GM19468 (cell line): ENCODE measurements at regions not wholly inside any gene's neighbourhood (a gene's known extent, or its start where the extent isn't known, plus 50 kb on each side); places are given as distances from the start of the nearest gene placed in this dataset.
"Not testable (repeated sequence)": the region's sequence is repeated elsewhere in the genome, so short reads cannot be mapped to it uniquely, and the experiment has no call there.

Source experiments
- ATAC-seq: cut with Tn5 transposase; IDR thresholded peaks from one replicate; pipeline ENCODE4 v1.9.1; 2021; ENCODE audit warnings: mild to moderate bottlenecking, moderate library complexity, moderate number of reproducible peaks; ENCODE audit not compliant: unreplicated experiment; ENCODE audit errors: extremely low read depth

DNA sequence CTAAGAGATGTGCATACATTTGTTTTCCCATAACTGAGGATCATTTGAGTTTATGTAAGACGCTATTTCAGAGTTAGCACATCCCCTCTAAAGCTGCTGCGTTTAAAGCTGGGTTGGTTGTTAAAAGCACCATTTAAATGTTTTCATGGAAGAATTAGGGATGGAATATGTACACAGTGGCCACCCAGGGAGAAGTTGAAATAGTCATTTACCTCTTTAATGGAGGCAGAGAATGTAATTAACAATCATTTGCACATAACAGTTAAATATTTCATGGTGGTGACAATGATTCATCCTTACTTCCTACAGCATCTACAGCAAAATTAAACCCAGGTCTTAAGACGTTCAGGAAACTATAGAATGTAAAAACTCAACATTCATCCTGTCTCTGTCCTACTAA lies 100.3 kb downstream of the KIF4B start:
- no peak for ATAC-seq

DNA sequence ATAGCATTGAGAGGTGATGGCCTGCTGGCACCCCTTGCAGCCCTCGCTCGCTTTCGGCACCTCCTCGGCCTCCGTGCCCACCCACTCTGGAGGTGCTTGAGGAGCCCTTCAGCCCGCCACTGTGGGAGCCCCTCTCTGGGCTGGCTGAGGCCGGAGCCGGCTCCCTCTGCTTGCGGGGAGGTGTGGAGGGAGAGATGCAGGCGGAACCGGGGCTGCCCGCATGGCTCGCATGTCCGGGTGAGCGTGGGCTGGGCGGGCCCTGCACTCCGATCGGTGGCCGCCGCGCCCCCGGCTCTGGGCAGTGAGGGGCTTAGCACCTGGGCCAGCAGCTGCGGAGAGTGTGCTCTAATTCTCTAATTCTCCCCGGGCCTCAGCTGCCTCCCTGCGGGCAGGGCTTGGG lies 101.1 kb downstream of the KIF4B start:
- no peak for ATAC-seq

DNA sequence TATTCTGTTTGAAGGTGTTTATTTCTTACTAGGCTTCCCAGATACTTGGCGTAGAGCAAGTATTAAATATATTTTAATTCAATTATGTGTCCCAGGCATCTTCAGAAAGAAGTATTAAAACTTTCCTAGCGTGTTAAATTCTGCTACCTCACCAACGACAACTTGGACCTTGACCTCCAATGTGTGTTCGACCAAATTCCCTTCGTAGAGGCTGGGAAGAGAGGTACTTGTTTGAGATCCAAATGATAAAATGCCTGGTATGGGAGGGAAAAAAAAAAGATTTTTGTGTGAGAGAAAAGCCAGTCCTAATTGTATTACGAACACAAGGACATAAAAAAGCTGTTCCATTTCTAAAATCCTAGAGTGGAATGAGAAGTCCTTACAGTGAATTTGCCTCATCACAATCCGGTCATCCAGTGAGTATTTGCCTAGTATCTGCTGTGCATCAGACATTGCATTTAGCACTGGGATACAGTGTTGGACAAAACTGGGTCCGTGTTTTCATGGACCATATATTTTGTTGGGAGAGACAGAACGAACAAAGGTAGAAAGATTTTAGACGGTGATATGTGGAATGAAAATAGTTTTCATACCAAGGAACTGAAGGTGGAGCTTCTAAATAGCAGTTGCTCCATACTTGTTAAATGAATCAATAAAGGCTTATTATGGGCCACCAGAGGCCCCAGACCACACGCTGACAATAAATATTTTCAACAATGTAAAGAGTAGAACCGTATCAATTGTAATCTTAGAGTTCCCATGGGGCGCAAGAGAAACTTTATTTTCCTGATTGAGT lies 103.1 kb downstream of the KIF4B start:
- ATAC-seq: no peak

DNA sequence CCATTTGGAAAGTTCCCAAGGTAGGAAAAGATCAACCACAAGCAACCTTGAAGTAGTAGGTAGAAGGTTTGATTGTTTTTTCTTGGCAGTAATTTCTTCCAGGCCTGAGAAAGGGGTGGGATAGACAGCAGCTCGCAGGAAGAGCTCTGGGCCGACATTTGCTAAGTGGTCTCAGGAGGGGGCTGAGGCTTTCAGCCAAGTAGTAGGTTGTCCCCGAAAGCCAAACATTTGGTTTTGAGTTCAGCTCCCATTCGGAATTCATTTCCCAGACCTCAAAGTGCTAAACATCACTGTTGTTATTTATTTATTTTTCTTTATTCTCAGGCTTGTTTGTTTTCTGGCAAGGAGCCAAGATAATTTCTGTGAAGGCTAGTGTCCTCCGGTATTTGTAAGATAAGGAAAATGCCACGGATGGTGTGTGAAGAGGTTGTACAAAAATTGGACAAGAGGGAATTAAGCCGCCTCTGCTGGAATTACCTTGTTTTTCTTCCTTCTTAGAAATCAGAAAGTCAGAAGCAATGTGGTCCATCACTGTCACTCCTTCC lies 112.1 kb downstream of the KIF4B start:
- no peak for ATAC-seq

DNA sequence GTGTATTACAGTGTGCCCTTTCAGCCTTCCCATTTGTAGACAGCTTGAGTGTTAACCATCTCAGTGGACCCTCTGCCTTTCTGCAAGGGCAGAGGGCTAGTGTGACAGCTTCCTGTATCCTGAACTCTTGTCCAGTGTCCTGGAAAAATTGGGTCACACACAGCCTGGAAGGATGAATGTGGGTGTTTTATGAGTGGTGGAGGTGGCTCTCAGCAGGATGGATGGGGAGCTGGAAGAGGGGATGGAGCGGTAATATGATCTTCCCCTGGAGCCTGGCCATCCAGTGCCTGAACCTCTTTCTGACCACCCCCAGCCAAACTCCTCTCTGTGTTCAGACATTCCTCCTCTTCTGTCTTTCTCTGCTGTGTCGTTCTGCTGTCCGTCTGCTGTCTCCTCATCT lies 113.0 kb downstream of the KIF4B start:
- no peak for ATAC-seq

DNA sequence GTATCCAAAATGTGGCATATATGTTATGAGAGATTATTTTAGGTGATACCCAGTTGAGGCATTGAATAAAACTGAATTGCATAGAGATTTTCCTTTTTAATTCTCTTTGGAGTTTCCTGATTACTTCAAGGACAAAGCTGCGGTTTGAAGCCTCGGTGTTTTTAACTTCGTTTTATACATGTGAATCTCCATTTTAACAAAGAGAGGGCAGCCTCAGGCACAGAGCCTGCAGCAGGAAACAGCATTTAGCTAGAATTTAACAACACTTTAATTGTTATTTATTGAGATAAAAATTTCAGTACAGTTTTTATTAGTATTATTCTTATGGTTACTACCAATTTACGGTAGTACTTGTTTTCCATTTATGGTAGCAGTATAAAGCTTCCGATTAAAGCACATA lies 114.0 kb downstream of the KIF4B start:
- no peak for ATAC-seq

DNA sequence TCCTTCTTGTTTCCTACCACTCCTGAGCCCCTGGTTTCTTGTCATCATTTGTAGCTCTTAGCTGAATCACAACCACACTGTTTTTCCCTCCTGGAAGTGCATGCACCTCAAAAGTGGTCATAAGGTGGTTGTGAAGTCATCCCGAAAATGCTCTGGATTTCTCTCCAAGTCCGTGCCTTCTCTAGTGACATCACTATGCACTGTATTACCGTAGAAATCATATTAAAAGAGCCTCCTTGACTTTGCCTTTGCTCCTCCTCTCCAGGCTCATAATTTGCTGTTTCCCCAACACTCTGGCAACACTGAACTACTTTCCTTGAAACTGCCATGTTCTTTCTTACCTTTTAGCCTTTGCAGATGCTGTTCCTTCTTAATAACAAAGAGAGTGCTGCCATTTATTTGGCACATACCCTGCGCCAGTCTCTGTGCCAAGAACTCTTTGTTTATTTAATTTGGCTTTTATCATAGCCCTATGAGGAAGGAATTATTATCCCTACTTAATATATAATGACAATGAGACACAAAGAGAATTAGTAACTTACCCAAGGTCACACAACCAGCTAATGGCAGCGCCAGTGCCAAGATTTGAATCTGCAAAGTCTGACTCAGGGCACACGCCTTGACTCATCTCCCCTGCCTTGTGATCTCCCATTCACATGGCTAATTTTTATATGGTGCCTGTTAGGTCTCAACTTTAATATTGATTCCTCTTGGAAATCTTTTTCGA lies 115.4 kb downstream of the KIF4B start:
- no peak for ATAC-seq

DNA sequence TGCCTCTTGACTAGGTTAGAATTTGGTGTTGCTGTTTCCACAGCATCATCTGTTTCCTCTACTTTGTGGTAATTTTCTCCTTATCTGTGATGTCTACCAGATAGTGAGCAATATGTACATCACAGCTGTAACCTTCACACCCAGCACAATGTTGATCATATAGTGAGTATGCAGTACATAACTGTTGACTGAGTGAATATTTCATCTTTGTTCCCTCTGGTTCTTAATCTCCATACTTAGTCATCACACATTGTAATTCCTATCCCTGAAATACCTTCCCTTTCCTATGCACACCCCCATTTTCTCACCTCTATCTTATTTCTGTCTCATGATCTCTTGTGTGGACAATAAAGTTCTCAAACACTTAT lies 115.9 kb downstream of the KIF4B start:
- no peak for ATAC-seq

DNA sequence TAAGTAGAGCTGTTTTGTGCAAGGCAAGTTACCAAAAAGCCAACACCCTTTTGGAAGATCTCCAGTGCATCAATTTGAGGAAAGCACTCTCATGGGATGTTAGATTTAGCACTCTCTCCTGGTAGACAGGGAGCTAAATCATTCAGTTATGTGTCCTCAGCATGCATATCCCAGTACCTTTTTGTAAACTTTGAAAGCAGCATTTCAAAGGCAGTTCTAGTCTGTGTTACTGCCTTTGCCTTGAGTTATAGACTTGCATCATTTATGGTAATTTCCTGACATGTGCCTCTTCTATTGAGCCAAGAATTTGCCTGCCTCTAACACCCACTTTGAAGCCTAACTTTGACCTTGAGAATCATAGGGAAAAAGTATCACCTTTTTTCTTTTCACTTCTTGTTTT lies 120.6 kb downstream of the KIF4B start:
- no peak for ATAC-seq

DNA sequence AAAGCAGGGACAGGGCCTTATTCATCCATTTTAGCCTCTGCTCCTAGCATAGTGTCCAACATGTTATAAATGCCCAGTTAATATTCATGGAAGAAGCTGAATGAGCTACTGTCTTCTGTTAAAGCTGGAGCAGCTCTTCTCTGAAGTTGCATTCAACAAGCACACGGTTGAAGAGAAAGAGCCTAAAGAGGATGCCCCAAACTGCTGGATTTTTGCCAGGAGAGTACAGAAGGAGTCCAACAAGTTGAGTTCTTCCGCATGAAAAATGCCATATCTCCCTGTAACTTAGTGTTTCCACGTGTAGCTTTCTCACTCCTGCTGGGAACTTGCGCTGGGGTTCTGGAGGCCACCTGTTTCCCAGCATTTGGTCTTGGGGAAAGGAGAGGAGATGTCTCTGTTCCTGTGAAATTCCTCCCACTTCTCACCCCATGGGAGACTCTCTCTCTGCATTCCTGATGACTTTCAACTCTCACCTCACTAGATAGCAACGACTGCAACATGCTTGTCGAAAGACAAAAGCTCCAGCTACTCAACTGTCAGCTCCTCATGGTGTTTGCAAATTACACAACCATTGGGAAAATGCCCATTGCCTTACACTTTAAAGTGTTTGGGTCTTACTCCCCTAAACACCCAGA lies 122.8 kb downstream of the KIF4B start:
- ATAC-seq: no peak

DNA sequence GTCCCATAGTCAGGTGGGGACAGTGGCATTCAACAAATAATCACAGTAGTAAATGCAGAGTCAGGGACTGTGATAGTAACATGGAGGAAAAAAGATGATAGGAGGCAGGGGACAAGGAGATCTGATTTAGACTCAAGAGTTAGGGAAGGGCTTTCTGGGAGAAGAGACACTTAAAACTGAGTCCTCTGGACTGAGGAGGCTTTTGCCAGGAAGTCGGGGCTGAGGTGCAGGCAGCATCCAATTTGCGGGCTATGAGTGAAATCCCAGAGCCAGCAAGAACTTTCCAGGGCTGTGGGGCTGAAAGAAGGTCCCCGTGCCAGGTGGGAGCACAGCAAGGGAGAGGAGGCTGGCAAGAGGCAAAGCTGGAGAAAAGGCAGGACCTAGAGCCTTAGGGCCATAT lies 124.1 kb downstream of the KIF4B start:
- no peak for ATAC-seq

DNA sequence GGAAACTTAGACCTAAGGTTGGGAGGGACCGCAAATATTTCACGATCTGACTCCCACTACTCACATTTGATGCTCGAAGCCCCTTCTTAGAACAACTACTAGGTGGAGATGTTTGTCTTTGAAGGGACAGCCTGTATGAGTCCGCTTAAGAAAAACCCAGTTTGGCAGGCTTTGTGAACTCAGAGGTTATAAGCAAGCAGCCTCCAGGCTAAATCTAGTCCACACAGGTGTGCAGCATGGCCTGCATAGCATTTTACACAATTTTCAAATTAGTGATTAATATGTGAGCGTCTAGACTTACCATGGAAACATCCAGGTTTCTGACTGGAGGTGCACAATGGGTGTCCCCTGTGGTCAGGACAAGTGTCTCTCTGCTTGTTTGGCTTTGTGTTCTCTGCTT lies 127.1 kb downstream of the KIF4B start:
- ATAC-seq: no peak

DNA sequence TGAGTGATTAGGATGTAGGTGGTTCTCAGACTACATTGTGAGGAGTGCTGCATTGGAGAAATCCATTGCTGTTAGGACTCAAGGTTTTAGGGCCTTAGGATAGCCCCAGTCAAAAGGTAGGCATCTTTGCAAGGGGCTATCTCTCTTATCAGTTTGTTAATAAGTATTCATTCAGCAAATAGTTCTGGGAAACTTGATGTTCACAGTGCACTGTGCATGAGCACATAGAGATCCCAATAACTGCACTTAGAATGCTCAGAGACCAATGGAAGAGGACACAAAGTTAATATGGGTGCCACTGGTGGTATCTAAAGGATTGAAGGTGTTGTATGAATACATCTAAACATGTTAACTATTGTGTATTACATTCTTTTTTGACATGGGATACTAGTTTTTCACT lies 131.4 kb downstream of the KIF4B start:
- no peak for ATAC-seq

DNA sequence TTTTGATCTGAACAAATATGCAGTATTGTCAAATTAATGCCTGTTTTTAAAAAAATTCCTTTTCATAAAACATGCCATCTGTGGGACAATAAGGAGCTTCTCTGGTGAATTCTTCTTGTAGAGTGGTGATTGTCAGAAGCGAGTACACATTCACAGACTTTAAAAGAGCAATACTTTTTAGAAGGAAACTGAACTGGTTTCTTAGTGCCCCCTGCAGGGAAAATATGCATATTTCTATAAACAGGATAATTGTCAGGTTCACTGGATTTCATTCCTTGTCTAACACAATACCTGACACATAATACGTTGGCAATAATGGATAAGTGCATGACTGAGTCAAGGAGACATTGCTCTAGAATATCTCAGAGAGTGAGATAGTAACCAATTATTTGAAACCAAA lies 133.7 kb downstream of the KIF4B start:
- no peak for ATAC-seq

DNA sequence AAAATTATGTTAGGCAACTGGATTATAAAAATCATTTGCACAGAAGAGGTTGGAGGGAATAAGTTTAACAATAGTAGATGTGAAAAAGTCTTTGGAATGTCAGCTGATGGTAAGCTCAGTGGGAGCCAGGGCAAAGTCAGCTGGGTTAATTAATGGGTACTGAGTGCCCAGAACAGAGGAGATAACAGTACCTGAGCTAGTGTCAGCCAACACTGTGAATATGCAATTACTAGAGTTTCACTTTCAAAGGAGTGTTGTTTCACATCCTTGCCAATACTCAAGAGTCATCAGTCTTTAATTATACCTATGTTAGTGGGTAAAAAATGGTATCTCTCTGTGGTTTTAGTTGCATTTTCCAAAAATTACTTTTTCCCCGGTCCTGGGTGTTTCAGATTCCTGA lies 135.1 kb downstream of the KIF4B start:
- no peak for ATAC-seq

DNA sequence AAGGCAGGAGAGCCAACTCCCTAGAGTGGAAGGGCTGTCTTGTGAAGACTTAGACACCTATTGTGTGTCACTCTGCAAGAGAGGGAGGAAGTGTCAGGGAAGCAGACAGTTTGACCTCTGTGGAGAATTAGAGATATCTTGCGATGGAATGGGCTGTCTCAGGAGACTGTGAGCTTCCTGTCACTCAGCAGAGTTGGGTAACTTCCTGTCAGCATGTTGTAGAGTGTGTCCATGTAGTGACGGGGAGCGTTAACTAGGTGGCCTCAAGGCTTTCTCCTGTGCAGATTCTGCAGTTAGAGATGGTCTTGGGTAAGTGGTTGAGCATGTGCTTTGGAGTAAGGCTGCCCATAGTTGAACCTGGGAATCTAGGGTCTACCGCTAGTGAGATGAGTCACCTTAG lies 136.5 kb downstream of the KIF4B start:
- no peak for ATAC-seq

DNA sequence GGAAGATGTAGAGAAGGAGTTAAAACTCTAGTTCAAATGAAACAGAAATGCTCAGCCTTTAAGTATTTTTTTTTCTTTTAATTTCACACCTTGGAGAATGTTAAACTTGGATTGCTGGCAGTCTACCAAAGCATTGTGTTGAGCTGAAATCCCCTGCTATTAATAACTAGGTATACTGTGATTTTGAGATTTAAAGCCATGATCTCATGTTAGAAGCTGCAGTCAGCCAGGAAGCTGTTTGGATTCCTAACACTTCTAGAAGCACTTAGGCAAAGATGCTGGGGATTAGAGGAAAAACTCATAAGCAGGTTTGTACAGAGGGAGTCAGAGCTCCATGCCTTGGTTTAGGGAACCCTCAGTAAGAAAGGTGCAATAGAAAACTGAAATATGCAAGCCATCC lies 141.4 kb downstream of the KIF4B start:
- ATAC-seq: no peak

DNA sequence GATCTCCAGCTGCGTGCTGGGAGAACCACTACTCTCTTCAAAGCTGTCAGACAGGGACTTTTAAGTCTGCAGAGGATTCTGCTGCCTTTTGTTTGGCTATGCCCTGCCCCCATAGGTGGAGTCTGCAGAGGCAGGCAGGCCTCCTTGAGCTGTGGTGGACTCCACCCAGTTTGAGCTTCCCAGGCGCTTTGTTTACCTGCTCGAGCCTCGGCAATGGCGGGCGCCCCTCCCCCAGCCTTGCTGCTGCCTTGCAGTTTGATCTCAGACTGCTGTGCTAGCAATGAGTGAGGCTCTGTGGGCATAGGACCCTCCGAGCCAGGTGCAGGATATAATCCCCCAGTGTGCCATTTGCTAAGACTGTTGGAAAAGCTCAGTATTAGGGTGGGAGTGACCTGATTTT lies 149.5 kb downstream of the KIF4B start:
- ATAC-seq: not testable (repeated sequence)

DNA sequence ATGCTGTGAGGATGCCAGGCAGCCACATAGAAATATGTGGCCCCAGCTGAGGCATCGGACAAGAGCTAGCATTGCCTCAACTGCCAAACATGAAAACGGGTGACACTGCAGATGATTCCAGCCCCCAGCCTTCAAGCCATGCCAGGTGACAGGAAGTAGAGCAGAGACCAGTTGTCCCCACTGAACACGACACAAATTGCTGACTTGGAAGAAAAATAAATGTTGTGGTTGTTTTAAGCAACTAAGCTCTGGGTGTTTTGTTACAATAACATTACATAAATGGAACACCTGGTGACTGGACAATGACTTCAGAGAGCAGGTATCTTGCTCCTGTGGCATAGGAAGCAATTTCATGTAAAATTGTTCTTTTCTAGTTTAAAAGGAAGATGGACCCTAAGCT lies 154.2 kb downstream of the KIF4B start:
- ATAC-seq: no peak

DNA sequence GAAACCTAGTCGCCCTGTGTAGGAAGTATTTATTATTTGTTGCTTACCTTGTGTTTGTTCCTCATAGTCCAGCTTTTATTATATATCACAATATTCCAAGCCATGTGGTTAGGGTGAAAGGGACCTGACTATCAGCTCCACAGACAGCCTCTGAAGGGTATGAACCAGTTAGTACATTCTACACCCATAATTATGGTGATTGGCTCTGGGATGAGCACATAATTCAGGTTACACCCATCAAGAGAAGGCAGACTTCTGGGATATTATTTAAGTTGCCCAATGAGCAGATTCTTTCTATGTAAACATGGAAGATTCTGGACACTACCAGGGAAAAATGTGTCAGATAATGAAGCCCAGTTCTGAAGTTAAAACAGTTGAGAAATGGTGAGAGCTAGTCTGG lies 168.0 kb downstream of the KIF4B start:
- ATAC-seq: no peak

DNA sequence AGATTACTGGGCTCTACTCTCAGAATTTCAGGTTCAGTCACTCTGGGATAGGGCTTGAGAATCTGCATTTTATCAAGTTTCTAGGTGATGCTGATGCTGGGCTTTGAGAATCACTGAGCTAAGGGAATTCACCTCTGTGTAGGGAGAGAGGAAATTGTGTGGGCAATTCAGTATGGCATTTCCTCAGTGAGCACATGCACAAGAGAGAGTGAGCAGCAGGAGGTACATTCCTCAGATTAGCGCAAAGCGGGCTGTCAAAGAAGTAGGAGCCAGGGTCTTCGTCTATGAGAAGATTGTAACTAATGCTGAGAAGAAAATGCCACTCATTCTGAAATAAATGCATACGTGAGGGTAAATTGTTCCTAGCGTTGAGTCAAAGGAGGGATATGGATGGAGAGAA lies 175.9 kb downstream of the KIF4B start:
- ATAC-seq: no peak
